Middle frontal gyrus (tissue), 1 donor: ENCODE measurements at regions not wholly inside any gene's neighbourhood (a gene's known extent, or its start where the extent isn't known, plus 50 kb on each side); places are given as distances from the start of the nearest gene placed in this dataset.

ENCODE experiments used
- DNase-seq: peaks from one replicate; pipeline ENCODE4 v3.0.0-alpha.2; 2015; ENCODE audit warnings: low spot score; ENCODE audit errors: extremely low spot score

GRCh38 chr5:159695741-159696294, 220.5 kb upstream of the ADRA1B start:
- no peak for DNase-seq

GRCh38 chr5:159697530-159697929, 218.8 kb upstream of the ADRA1B start:
- DNase-seq: no peak

GRCh38 chr5:159698322-159698721, 218.0 kb upstream of the ADRA1B start:
- no peak for DNase-seq

- no peak for DNase-seq
Observed at GRCh38 chr5:159700016-159700415, 216.3 kb upstream of the ADRA1B start.

- DNase-seq: no peak
Observed at GRCh38 chr5:159702301-159702700, 214.0 kb upstream of the ADRA1B start.

- no peak for DNase-seq
Observed at GRCh38 chr5:159702826-159703225, 213.5 kb upstream of the ADRA1B start.

GRCh38 chr5:159704160-159704559, 212.1 kb upstream of the ADRA1B start:
- no peak for DNase-seq

- DNase-seq: no peak
Observed at GRCh38 chr5:159705948-159706347, 210.3 kb upstream of the ADRA1B start.

- no peak for DNase-seq
Observed at GRCh38 chr5:159708090-159708489, 208.2 kb upstream of the ADRA1B start.

- no peak for DNase-seq
Observed at GRCh38 chr5:159712672-159713071, 203.6 kb upstream of the ADRA1B start.

GRCh38 chr5:159713254-159713653, 203.0 kb upstream of the ADRA1B start:
- DNase-seq: no peak

- no peak for DNase-seq
Observed at GRCh38 chr5:159713773-159714172, 202.5 kb upstream of the ADRA1B start.

- no peak for DNase-seq
Observed at GRCh38 chr5:159725475-159725874, 190.8 kb upstream of the ADRA1B start.

GRCh38 chr5:159727167-159727566, 189.1 kb upstream of the ADRA1B start:
- DNase-seq: no peak

GRCh38 chr5:159730285-159730684, 186.0 kb upstream of the ADRA1B start:
- no peak for DNase-seq

- no peak for DNase-seq
Observed at GRCh38 chr5:159732220-159732619, 184.1 kb upstream of the ADRA1B start.

GRCh38 chr5:159734366-159734765, 181.9 kb upstream of the ADRA1B start:
- DNase-seq: no peak

GRCh38 chr5:159735036-159735435, 181.2 kb upstream of the ADRA1B start:
- no peak for DNase-seq

- DNase-seq: no peak
Observed at GRCh38 chr5:159735749-159736660, 180.3 kb upstream of the ADRA1B start.

GRCh38 chr5:159736844-159737243, 179.4 kb upstream of the ADRA1B start:
- no peak for DNase-seq

- DNase-seq: no peak
Observed at GRCh38 chr5:159737263-159737662, 179.0 kb upstream of the ADRA1B start.

GRCh38 chr5:159741829-159742322, 174.4 kb upstream of the ADRA1B start:
- DNase-seq: no peak

GRCh38 chr5:159743234-159743633, 173.0 kb upstream of the ADRA1B start:
- DNase-seq: no peak
